Brain microvascular endothelial cell (primary cell): ENCODE measurements at regions not wholly inside any gene's neighbourhood (a gene's known extent, or its start where the extent isn't known, plus 50 kb on each side); places are given as distances from the start of the nearest gene placed in this dataset.

ENCODE experiments used
- DNase-seq: peaks from one replicate; pipeline ENCODE4 v3.0.0-alpha.2; 2020
- H3K27ac ChIP-seq: fragments of 250-450 bp; sonication (Bioruptor Pico); 2 replicates; pipeline ENCODE4 v1.5.1; 2020; ENCODE audit warnings: mild to moderate bottlenecking, moderate library complexity
- H3K27me3 ChIP-seq: fragments of 250-450 bp; sonication (Bioruptor Pico); replicated peaks from 2 replicates; pipeline ENCODE4 v1.5.1; 2020; ENCODE audit warnings: mild to moderate bottlenecking
- H3K36me3 ChIP-seq: fragments of 250-450 bp; sonication (Bioruptor Pico); replicated peaks from 2 replicates; pipeline ENCODE4 v1.5.1; 2020; ENCODE audit warnings: mild to moderate bottlenecking
- H3K4me3 ChIP-seq: 2 replicates; pipeline ENCODE4 v1.5.1; 2011; ENCODE audit warnings: low read depth, mild to moderate bottlenecking, control low read depth, low read length, moderate library complexity
- CTCF ChIP-seq: IDR thresholded peaks from 2 replicates; pipeline ENCODE4 v1.5.1; 2011; ENCODE audit warnings: low read depth, mild to moderate bottlenecking, moderate library complexity, low read length, control low read depth, inconsistent platforms; ENCODE audit errors: missing control alignments
- in situ Hi-C: cut with HindIII; loops from 2 replicates; pipeline ENCODE4 v1.10.0; 2017; ENCODE audit warnings: low sequenced_read_pairs, low pct_ligation_motif_present

DNA sequence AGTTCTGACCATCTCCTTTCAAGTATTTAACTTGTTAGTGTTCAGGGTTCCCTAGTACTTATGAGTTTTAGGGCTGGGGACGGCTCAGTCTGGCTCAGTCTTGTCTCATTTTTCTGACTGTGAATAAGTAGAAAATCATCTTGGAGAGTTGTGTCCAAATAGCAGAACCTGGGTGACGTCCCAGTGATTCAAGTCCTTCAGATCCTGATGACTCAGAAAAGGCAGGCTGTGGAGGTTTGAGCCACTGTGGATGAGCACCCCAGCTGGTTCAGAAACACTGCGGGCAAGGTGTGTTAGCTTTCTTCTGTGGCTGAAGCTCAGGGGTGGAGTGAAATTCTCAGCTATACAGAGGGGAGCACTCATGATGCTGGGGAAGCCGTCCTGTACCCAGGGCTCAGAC, 154.4 kb upstream of the NPY start:
- TF ChIP-seq CTCF: no peak
- in situ Hi-C loops: no loop called here
- DNase-seq: no peak

GRCh38 chr7:24130631-24131030, 153.4 kb upstream of the NPY start:
- in situ Hi-C loops: no loop called here
- DNase-seq: no peak
- H3K36me3 ChIP-seq: no peaks in the 10 kb centered on the region
- H3K4me3 ChIP-seq: no peak overlapping the region
- TF ChIP-seq CTCF: no peak
- no peaks in the 10 kb centered on the region for H3K27me3 ChIP-seq
- no peak overlapping the region for H3K27ac ChIP-seq

More for the DNA sequence above, 154.4 kb upstream of the NPY start:
- Histone ChIP-seq H3K27me3 (no peaks in the 10 kb centered on the region), H3K4me3 (no peak overlapping the region), H3K36me3 (no peaks in the 10 kb centered on the region), H3K27ac (no peak overlapping the region)

- Histone ChIP-seq H3K36me3 (no peaks in the 10 kb centered on the region), H3K4me3 (no peak overlapping the region), H3K27me3 (no peaks in the 10 kb centered on the region), H3K27ac (no peak overlapping the region)
- in situ Hi-C loops: no loop called here
- no peak for DNase-seq
- TF ChIP-seq CTCF: no peak
Measured at GRCh38 chr7:24133691-24134090, 150.3 kb upstream of the NPY start.

- Histone ChIP-seq H3K27me3 (no peaks in the 10 kb centered on the region), H3K27ac (no peak overlapping the region), H3K4me3 (no peak overlapping the region), H3K36me3 (no peaks in the 10 kb centered on the region)
- no peak for DNase-seq
- in situ Hi-C loops: no loop called here
- TF ChIP-seq CTCF: no peak
Measured at GRCh38 chr7:24134535-24134934, 149.5 kb upstream of the NPY start.

GRCh38 chr7:24135003-24135817, 148.8 kb upstream of the NPY start:
- in situ Hi-C loops: no loop called here

More at GRCh38 chr7:24135003-24135817, 148.8 kb upstream of the NPY start:
- H3K4me3 ChIP-seq: no peak overlapping the region
- no peak for TF ChIP-seq CTCF
- no peak overlapping the region for H3K27ac ChIP-seq
- no peak for DNase-seq
- H3K27me3 ChIP-seq: no peaks in the 10 kb centered on the region
- no peaks in the 10 kb centered on the region for H3K36me3 ChIP-seq
